Smooth muscle cell (in vitro differentiated cells): ENCODE measurements at regions not wholly inside any gene's neighbourhood (a gene's known extent, or its start where the extent isn't known, plus 50 kb on each side); places are given as distances from the start of the nearest gene placed in this dataset.

Experiments
- DNase-seq: peaks from one replicate; lab custom pipeline; 2025; ENCODE audit not compliant: unreplicated experiment; lab: John Stamatoyannopoulos, UW
- H2AFZ ChIP-seq: fragments of 200-600 bp; sonication (generic); 2 replicates; pipeline ENCODE4 v1.6.0; 2016; ENCODE audit warnings: antibody characterized with exemption, low read depth, mild to moderate bottlenecking
- H3F3A ChIP-seq: fragments of 200-600 bp; sonication (generic); 2 replicates; pipeline ENCODE4 v1.6.0; 2017; ENCODE audit warnings: antibody characterized with exemption, low read depth
- H3K27ac ChIP-seq: fragments of 200-600 bp; sonication (generic); 2 replicates; pipeline ENCODE4 v1.5.1; 2016; ENCODE audit warnings: low read depth, mild to moderate bottlenecking
- H3K27me3 ChIP-seq: fragments of 200-600 bp; sonication (generic); 2 replicates; pipeline ENCODE4 v1.6.1; 2016; ENCODE audit warnings: low read depth, mild to moderate bottlenecking
- H3K36me3 ChIP-seq: fragments of 200-600 bp; sonication (generic); 2 replicates; pipeline ENCODE4 v1.5.1; 2016; ENCODE audit warnings: low read depth
- H3K4me1 ChIP-seq: fragments of 200-600 bp; sonication (generic); 2 replicates; pipeline ENCODE4 v1.5.1; 2016; ENCODE audit warnings: low read depth
- H3K4me2 ChIP-seq: fragments of 200-600 bp; sonication (generic); 2 replicates; pipeline ENCODE4 v1.6.0; 2016; ENCODE audit warnings: mild to moderate bottlenecking
- H3K4me3 ChIP-seq: fragments of 200-600 bp; sonication (generic); 2 replicates; pipeline ENCODE4 v1.5.1; 2016; ENCODE audit warnings: mild to moderate bottlenecking
- H3K79me2 ChIP-seq: fragments of 200-600 bp; sonication (generic); 2 replicates; pipeline ENCODE4 v1.6.0; 2016; ENCODE audit warnings: low read depth, mild to moderate bottlenecking
- H3K9ac ChIP-seq: fragments of 200-600 bp; sonication (generic); 2 replicates; pipeline ENCODE4 v1.6.0; 2016; ENCODE audit warnings: low read depth
- H3K9me3 ChIP-seq: fragments of 200-600 bp; sonication (generic); replicated peaks from 2 replicates; pipeline ENCODE4 v1.5.1; 2016; ENCODE audit warnings: low read depth
- H4K20me1 ChIP-seq: fragments of 200-600 bp; sonication (generic); 2 replicates; pipeline ENCODE4 v1.6.0; 2016; ENCODE audit warnings: low read depth
- WGBS: methylation state at CpG from one replicate; pipeline ENCODE4 v1.1.7; 2016; ENCODE audit warnings: low lambda C conversion rate; 5-methylcytosine and 5-hydroxymethylcytosine counted together
- TF ChIP-seq, protein P1 (sequence below): fragments of 200-600 bp; sonication (generic); IDR thresholded peaks from 2 replicates; pipeline ENCODE4 v1.5.1; 2017; ENCODE audit warnings: borderline replicate concordance, mild to moderate bottlenecking, antibody characterized with exemption; ENCODE audit not compliant: insufficient read depth, poor library complexity, severe bottlenecking

DNA sequence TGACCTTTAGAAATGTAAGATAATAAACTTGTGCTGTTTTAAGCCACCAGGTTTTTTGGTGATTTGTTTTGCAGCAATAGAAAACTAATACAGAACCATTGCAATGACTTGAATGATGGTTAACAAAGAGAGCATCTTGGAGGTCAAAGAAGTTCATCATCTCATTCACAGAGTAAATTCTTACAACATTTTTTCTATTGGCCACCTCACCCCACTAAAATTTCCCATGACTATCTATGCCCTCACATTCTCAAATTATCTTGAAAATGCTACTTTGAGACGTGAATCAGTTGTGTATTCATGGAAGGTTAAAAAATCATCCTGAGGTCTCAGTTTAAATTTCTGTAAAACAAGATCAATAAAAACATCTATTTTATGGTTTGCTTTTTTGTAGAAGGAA, 754.2 kb downstream of the SORCS1 start:
- no peak overlapping the region for H3K4me3 ChIP-seq
- no peaks in the 10 kb centered on the region for H3K4me1 ChIP-seq
- H3K36me3 ChIP-seq = no peaks in the 10 kb centered on the region
- DNase-seq = no peak
- no peaks in the 10 kb centered on the region for H3K9me3 ChIP-seq
- H3K9ac ChIP-seq = no peak overlapping the region
- H3K4me2 ChIP-seq = no peak overlapping the region
- TF ChIP-seq, protein P1, sequence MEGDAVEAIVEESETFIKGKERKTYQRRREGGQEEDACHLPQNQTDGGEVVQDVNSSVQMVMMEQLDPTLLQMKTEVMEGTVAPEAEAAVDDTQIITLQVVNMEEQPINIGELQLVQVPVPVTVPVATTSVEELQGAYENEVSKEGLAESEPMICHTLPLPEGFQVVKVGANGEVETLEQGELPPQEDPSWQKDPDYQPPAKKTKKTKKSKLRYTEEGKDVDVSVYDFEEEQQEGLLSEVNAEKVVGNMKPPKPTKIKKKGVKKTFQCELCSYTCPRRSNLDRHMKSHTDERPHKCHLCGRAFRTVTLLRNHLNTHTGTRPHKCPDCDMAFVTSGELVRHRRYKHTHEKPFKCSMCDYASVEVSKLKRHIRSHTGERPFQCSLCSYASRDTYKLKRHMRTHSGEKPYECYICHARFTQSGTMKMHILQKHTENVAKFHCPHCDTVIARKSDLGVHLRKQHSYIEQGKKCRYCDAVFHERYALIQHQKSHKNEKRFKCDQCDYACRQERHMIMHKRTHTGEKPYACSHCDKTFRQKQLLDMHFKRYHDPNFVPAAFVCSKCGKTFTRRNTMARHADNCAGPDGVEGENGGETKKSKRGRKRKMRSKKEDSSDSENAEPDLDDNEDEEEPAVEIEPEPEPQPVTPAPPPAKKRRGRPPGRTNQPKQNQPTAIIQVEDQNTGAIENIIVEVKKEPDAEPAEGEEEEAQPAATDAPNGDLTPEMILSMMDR = no peak
- no peaks in the 10 kb centered on the region for H3K79me2 ChIP-seq
- peaks cover 9% of the 10 kb centered on the region for H3K27me3 ChIP-seq
- no peaks in the 10 kb centered on the region for H4K20me1 ChIP-seq
- no peaks in the 10 kb centered on the region for H3F3A ChIP-seq
- H2AFZ ChIP-seq = no peak overlapping the region
- H3K27ac ChIP-seq = no peak overlapping the region
- WGBS = 84% methylated on average over 1 of the region's 1 CpG

DNA sequence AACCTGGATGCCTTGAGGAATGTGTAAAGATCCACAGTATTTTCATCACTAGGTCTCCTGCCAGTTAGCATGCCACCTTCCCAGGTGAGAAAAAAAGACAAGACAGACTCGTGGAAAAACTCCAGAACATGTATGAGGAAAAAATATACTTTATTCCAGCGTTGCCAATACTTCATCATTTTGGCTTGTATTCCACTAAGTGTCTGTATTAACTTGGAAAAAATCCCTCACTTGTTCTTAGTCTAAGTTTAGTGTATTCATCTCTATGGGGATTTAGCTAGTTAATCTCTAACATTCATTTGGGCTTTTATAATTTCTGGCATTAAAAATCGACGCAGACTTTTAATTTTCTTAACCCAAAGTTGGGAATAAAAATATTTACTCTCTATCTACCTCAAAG, 759.4 kb downstream of the SORCS1 start:
- no peak overlapping the region for H3K4me3 ChIP-seq
- TF ChIP-seq, protein P1 = no peak
- WGBS = 89% methylated on average over 4 of the region's 4 CpGs

GRCh38 chr10:106402458-106402857, 762.0 kb downstream of the SORCS1 start:
- no peak overlapping the region for H2AFZ ChIP-seq

More for the DNA sequence above, 759.4 kb downstream of the SORCS1 start:
- H3F3A ChIP-seq = no peaks in the 10 kb centered on the region
- no peak overlapping the region for H3K4me2 ChIP-seq
- peaks cover 16% of the 10 kb centered on the region for H3K27me3 ChIP-seq
- no peak overlapping the region for H2AFZ ChIP-seq
- H4K20me1 ChIP-seq = no peaks in the 10 kb centered on the region
- H3K4me1 ChIP-seq = no peaks in the 10 kb centered on the region
- no peak overlapping the region for H3K27ac ChIP-seq
- no peak for DNase-seq
- no peak overlapping the region for H3K9ac ChIP-seq
- H3K9me3 ChIP-seq = no peaks in the 10 kb centered on the region
- H3K36me3 ChIP-seq = no peaks in the 10 kb centered on the region
- H3K79me2 ChIP-seq = no peaks in the 10 kb centered on the region

GRCh38 chr10:106401967-106402366, 762.5 kb downstream of the SORCS1 start:
- Histone ChIP-seq H3F3A (no peaks in the 10 kb centered on the region), H3K79me2 (no peaks in the 10 kb centered on the region), H3K27ac (no peak overlapping the region), H4K20me1 (no peaks in the 10 kb centered on the region), H3K4me2 (no peak overlapping the region), H3K9me3 (no peaks in the 10 kb centered on the region), H3K9ac (no peak overlapping the region), H3K36me3 (no peaks in the 10 kb centered on the region), H3K4me3 (no peak overlapping the region), H3K4me1 (no peaks in the 10 kb centered on the region), H3K27me3 (peaks cover 16% of the 10 kb centered on the region), H2AFZ (no peak overlapping the region)
- no peak for DNase-seq
- TF ChIP-seq, protein P1 = no peak

More at GRCh38 chr10:106402458-106402857, 762.0 kb downstream of the SORCS1 start:
- Histone ChIP-seq H3K9ac (no peak overlapping the region), H3K4me2 (no peak overlapping the region), H3K79me2 (no peaks in the 10 kb centered on the region), H3K4me3 (no peak overlapping the region), H3K36me3 (no peaks in the 10 kb centered on the region), H3K27ac (no peak overlapping the region), H3F3A (no peaks in the 10 kb centered on the region), H3K4me1 (no peaks in the 10 kb centered on the region), H4K20me1 (no peaks in the 10 kb centered on the region), H3K9me3 (no peaks in the 10 kb centered on the region), H3K27me3 (peaks cover 16% of the 10 kb centered on the region)
- TF ChIP-seq, protein P1 = no peak
- 92% methylated on average over 2 of the region's 2 CpGs for WGBS
- no peak for DNase-seq
